T-cell (primary cell): ENCODE measurements at regions not wholly inside any gene's neighbourhood (a gene's known extent, or its start where the extent isn't known, plus 50 kb on each side); places are given as distances from the start of the nearest gene placed in this dataset.
A peak's percentile ranks its signal among the peaks of the same experiment; 100 is the strongest.

Experiments
- ATAC-seq, 4 experiments: fragments of 200-7000 bp in 3 of 4; fragments of 150-1000 bp in 1 of 4; cut with Tn5 transposase; replicated peaks in 1 of 4; 1 replicate in 3 of 4; 2 replicates in 1 of 4; pipeline ENCODE4 v1.10.0; 2021; ENCODE audit warnings: moderate library complexity in 3 of 4, mild to moderate bottlenecking in 2 of 4, moderate number of reproducible peaks in 1 of 4
- CTCF ChIA-PET, 2 donors: fragments of 300-600 bp; sonication (Branson Sonifier 250); formaldehyde crosslinking; loops; one replicate each; lab custom pipeline; 2022; ENCODE audit warnings: antibody characterized with exemption in 2 of 2; lab: Charles Lee
- POLR2A ChIA-PET, 2 donors: fragments of 300-600 bp; sonication (Branson Sonifier 250); formaldehyde crosslinking; loops; one replicate each; lab custom pipeline; 2022; ENCODE audit warnings: antibody characterized with exemption in 2 of 2; lab: Charles Lee
- DNase-seq, 35 experiments: peaks; one replicate each; pipeline versions ENCODE4 v3.0.0 to v3.0.0-alpha.2; 2013 to 2023
- H3K27ac ChIP-seq: one replicate; pipeline ENCODE4 v1.5.1; 2013; ENCODE audit warnings: low read length
- H3K27me3 ChIP-seq, 2 experiments: replicated peaks in 1 of 2; 1 replicate in 1 of 2; 2 replicates in 1 of 2; pipeline versions ENCODE4 v1.6.1 to v1.7.0; 2013; ENCODE audit warnings: low read length in 1 of 2, mixed read lengths in 1 of 2; ENCODE audit not compliant: control insufficient read depth in 2 of 2, insufficient read depth in 2 of 2; ENCODE audit errors: extremely low read depth in 1 of 2
- H3K36me3 ChIP-seq, 2 donors: 1 replicate in 1 of 2; 2 replicates in 1 of 2; pipeline versions ENCODE4 v1.6.1 to v1.7.0; 2013; ENCODE audit warnings: low read length in 1 of 2; ENCODE audit not compliant: control insufficient read depth in 2 of 2, insufficient read depth in 1 of 2; ENCODE audit errors: extremely low read depth in 1 of 2
- H3K4me1 ChIP-seq, 2 experiments: 1 replicate in 1 of 2; 2 replicates in 1 of 2; pipeline versions ENCODE4 v1.6.1 to v1.7.0; 2013; ENCODE audit warnings: low read length in 2 of 2, mixed read lengths in 1 of 2; ENCODE audit not compliant: insufficient read depth in 2 of 2, control insufficient read depth in 1 of 2; ENCODE audit errors: extremely low read depth in 1 of 2
- H3K4me3 ChIP-seq, 2 donors: 1 replicate in 1 of 2; 2 replicates in 1 of 2; pipeline versions ENCODE4 v1.5.1 to v1.7.0; 2013; ENCODE audit warnings: mild to moderate bottlenecking in 2 of 2, low read length in 1 of 2, moderate library complexity in 1 of 2; ENCODE audit not compliant: control insufficient read depth in 1 of 2; ENCODE audit errors: extremely low read depth in 1 of 2
- H3K9me3 ChIP-seq: 2 replicates; pipeline ENCODE4 v1.7.0; 2013
- H3K27ac Mint-ChIP-seq, 2 donors: one replicate each; pipeline ENCODE4 v1.8.0; 2020 to 2021; ENCODE audit warnings: mild to moderate bottlenecking in 2 of 2, mixed read lengths in 2 of 2
- H3K27me3 Mint-ChIP-seq, 2 donors: one replicate each; pipeline ENCODE4 v1.8.0; 2021 to 2022; ENCODE audit warnings: mixed read lengths in 2 of 2
- H3K36me3 Mint-ChIP-seq: one replicate; pipeline ENCODE4 v1.8.0; 2021; ENCODE audit warnings: mixed read lengths
- H3K4me1 Mint-ChIP-seq, 3 donors: one replicate each; pipeline ENCODE4 v1.8.0; 2020 to 2022; ENCODE audit warnings: mixed read lengths in 3 of 3, mild to moderate bottlenecking in 1 of 3
- H3K4me3 Mint-ChIP-seq, 3 donors: one replicate each; pipeline ENCODE4 v1.8.0; 2020 to 2022; ENCODE audit warnings: mild to moderate bottlenecking in 3 of 3, mixed read lengths in 3 of 3, moderate library complexity in 3 of 3
- H3K9me3 Mint-ChIP-seq, 3 donors: one replicate each; pipeline ENCODE4 v1.8.0; 2020 to 2022; ENCODE audit warnings: mixed read lengths in 3 of 3
- WGBS: methylation state at CpG from one replicate; pipeline ENCODE4 v1.1.5; 2013; ENCODE audit warnings: missing lambda C conversion rate; ENCODE audit not compliant: insufficient coverage; 5-methylcytosine and 5-hydroxymethylcytosine counted together

- no peak for ATAC-seq
- H3K9me3 Mint-ChIP-seq, result no peaks in the 10 kb centered on the region
Measured at GRCh38 chr21:41663805-41664788, 102.8 kb downstream of the RIPK4 start.

GRCh38 chr21:41662761-41663160 lies 104.1 kb downstream of the RIPK4 start:
- no peak overlapping the region for H3K27ac ChIP-seq
- ChIA-PET POLR2A (no interaction called here), CTCF (no interaction called here)
- H3K36me3 Mint-ChIP-seq, result no peaks in the 10 kb centered on the region
- H3K27me3 Mint-ChIP-seq, result peaks cover 3 to 20% of the 10 kb centered on the region in 2 donors
- ATAC-seq (no peak), DNase-seq (no peak)
- no peaks in the 10 kb centered on the region for H3K36me3 ChIP-seq
- peaks cover 0 to 47% of the 10 kb centered on the region in 2 experiments for H3K27me3 ChIP-seq
- WGBS, result 100% methylated on average over 6 of the region's 9 CpGs
- H3K4me1 ChIP-seq, result no peaks in the 10 kb centered on the region
- no peaks in the 10 kb centered on the region for H3K9me3 Mint-ChIP-seq
- H3K9me3 ChIP-seq, result no peaks in the 10 kb centered on the region
- no peak overlapping the region for H3K4me3 ChIP-seq
- H3K4me3 Mint-ChIP-seq, result no peak overlapping the region
- H3K27ac Mint-ChIP-seq, result no peak overlapping the region
- H3K4me1 Mint-ChIP-seq, result no peaks in the 10 kb centered on the region

More at GRCh38 chr21:41663805-41664788, 102.8 kb downstream of the RIPK4 start:
- Histone ChIP-seq H3K27ac (no peak overlapping the region), H3K4me3 (no peak overlapping the region), H3K27me3 (peaks cover 0 to 47% of the 10 kb centered on the region in 2 experiments), H3K9me3 (no peaks in the 10 kb centered on the region), H3K36me3 (no peaks in the 10 kb centered on the region), H3K4me1 (no peaks in the 10 kb centered on the region)
- DNase-seq, result peak in 1 of 35 experiments; percentile 20
- WGBS, result 68% methylated on average over 13 of the region's 21 CpGs
- H3K36me3 Mint-ChIP-seq, result no peaks in the 10 kb centered on the region
- POLR2A ChIA-PET, result no interaction called here
- CTCF ChIA-PET, result no interaction called here
- no peak overlapping the region for H3K4me3 Mint-ChIP-seq
- H3K27ac Mint-ChIP-seq, result no peak overlapping the region
- no peaks in the 10 kb centered on the region for H3K4me1 Mint-ChIP-seq
- peaks cover 3 to 20% of the 10 kb centered on the region in 2 donors for H3K27me3 Mint-ChIP-seq

GRCh38 chr21:41662161-41662560 lies 104.7 kb downstream of the RIPK4 start:
- Histone ChIP-seq H3K27me3 (peaks cover 0 to 46% of the 10 kb centered on the region in 2 experiments), H3K9me3 (no peaks in the 10 kb centered on the region), H3K36me3 (no peaks in the 10 kb centered on the region), H3K4me1 (no peaks in the 10 kb centered on the region), H3K27ac (no peak overlapping the region), H3K4me3 (no peak overlapping the region)
- H3K4me1 Mint-ChIP-seq, result no peaks in the 10 kb centered on the region
- H3K36me3 Mint-ChIP-seq, result no peaks in the 10 kb centered on the region
- POLR2A ChIA-PET, result no interaction called here
- H3K27me3 Mint-ChIP-seq, result peaks cover 3 to 24% of the 10 kb centered on the region in 2 donors
- CTCF ChIA-PET, result no interaction called here
- H3K9me3 Mint-ChIP-seq, result no peaks in the 10 kb centered on the region
- no peak overlapping the region for H3K27ac Mint-ChIP-seq
- 91% methylated on average over 7 of the region's 7 CpGs for WGBS
- ATAC-seq (no peak), DNase-seq (no peak)
- no peak overlapping the region for H3K4me3 Mint-ChIP-seq

- ATAC-seq, result no peak
- no peak for DNase-seq
- no peak overlapping the region for H3K27ac Mint-ChIP-seq
- H3K36me3 Mint-ChIP-seq, result no peaks in the 10 kb centered on the region
- no peaks in the 10 kb centered on the region for H3K9me3 ChIP-seq
- no peaks in the 10 kb centered on the region for H3K4me1 Mint-ChIP-seq
- no peaks in the 10 kb centered on the region for H3K36me3 ChIP-seq
- peaks cover 0 to 41% of the 10 kb centered on the region in 2 experiments for H3K27me3 ChIP-seq
- H3K4me3 Mint-ChIP-seq, result no peak overlapping the region
- H3K4me3 ChIP-seq, result no peak overlapping the region
- 62% methylated on average over 7 of the region's 10 CpGs for WGBS
- peaks cover 3 to 32% of the 10 kb centered on the region in 2 donors for H3K27me3 Mint-ChIP-seq
- no peaks in the 10 kb centered on the region for H3K9me3 Mint-ChIP-seq
- H3K27ac ChIP-seq, result no peak overlapping the region
- ChIA-PET CTCF (no interaction called here), POLR2A (no interaction called here)
- H3K4me1 ChIP-seq, result no peaks in the 10 kb centered on the region
Measured at GRCh38 chr21:41660748-41661147, 106.1 kb downstream of the RIPK4 start.

- no peak overlapping the region for H3K27ac ChIP-seq
- ChIA-PET POLR2A (no interaction called here), CTCF (no interaction called here)
- 78% methylated on average over 15 of the region's 16 CpGs for WGBS
- Mint-ChIP-seq H3K27ac (no peak overlapping the region), H3K36me3 (no peaks in the 10 kb centered on the region), H3K27me3 (peaks cover 8 to 31% of the 10 kb centered on the region in 2 donors), H3K9me3 (no peaks in the 10 kb centered on the region), H3K4me1 (no peaks in the 10 kb centered on the region), H3K4me3 (no peak overlapping the region)
- H3K27me3 ChIP-seq, result peaks cover 0 to 33% of the 10 kb centered on the region in 2 experiments
- no peaks in the 10 kb centered on the region for H3K9me3 ChIP-seq
- H3K36me3 ChIP-seq, result no peaks in the 10 kb centered on the region
- ATAC-seq (no peak), DNase-seq (no peak)
- no peak overlapping the region for H3K4me3 ChIP-seq
- H3K4me1 ChIP-seq, result no peaks in the 10 kb centered on the region
Measured at GRCh38 chr21:41659791-41660560, 106.9 kb downstream of the RIPK4 start.

- no peak for DNase-seq
- ATAC-seq, result no peak
- 94% methylated on average over 3 of the region's 6 CpGs for WGBS
- Mint-ChIP-seq H3K4me3 (no peak overlapping the region), H3K27ac (no peak overlapping the region), H3K36me3 (no peaks in the 10 kb centered on the region), H3K27me3 (peaks cover 12 to 18% of the 10 kb centered on the region in 2 donors), H3K4me1 (no peaks in the 10 kb centered on the region), H3K9me3 (no peaks in the 10 kb centered on the region)
- H3K27me3 ChIP-seq, result peaks cover 0 to 22% of the 10 kb centered on the region in 2 experiments
- no peaks in the 10 kb centered on the region for H3K9me3 ChIP-seq
- ChIA-PET POLR2A (no interaction called here), CTCF (no interaction called here)
- H3K4me3 ChIP-seq, result no peak overlapping the region
- no peaks in the 10 kb centered on the region for H3K36me3 ChIP-seq
- H3K4me1 ChIP-seq, result no peaks in the 10 kb centered on the region
- no peak overlapping the region for H3K27ac ChIP-seq
Measured at GRCh38 chr21:41656946-41657525, 109.8 kb downstream of the RIPK4 start.
